ENCODE measurements at regions not wholly inside any gene's neighbourhood (a gene's known extent, or its start where the extent isn't known, plus 50 kb on each side); places are given as distances from the start of the nearest gene placed in this dataset.

DNA sequence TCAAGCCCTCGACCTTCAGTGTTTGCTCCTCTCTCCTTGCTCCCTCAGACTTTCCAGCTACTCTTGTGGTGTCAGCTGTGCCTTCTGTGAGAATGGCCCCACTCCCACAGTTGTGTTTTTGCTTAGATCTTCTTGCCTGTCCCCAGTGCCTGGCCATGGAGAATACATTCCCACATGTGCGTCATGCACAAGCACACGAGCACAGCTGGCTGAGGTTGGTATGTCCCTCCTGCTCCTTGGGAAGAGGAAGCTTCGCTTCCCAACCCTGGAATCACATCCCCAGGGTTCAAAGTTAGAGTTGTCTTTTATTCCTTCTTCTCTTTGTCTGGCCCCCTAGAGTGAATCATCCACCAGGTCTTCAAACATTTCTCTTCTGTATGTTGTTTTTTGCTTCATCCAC lies 518.6 kb downstream of the CCDC171 start:
- no peaks in the 10 kb centered on the region for H4K20me1 ChIP-seq (ENCODE audit: insufficient read depth)
- BruUV-seq (replicated peaks) = no TSS peak
- no peaks in the 10 kb centered on the region for H3K79me2 ChIP-seq (ENCODE audit: low read depth)
- H2AFZ ChIP-seq = no peak overlapping the region
- H3K9me2 ChIP-seq (ENCODE audit: insufficient read depth) = no peaks in the 10 kb centered on the region
- intact Hi-C loops (cut with micrococcal nuclease; ENCODE audit: unreplicated experiment) = no loop called here
- POLR2A ChIA-PET (ENCODE audit: unreplicated experiment) = no interaction called here
- no peak overlapping the region for H3K4me3 ChIP-seq
- DNase-seq = no peak
- H3K4me2 ChIP-seq = no peak overlapping the region
- H3K36me3 ChIP-seq (ENCODE audit: low read depth) = no peaks in the 10 kb centered on the region
- no peaks in the 10 kb centered on the region for H3K9me3 ChIP-seq (ENCODE audit: insufficient read depth, low read depth)
- no peaks in the 10 kb centered on the region for H3F3A ChIP-seq (ENCODE audit: insufficient read depth, low read depth)
- no peaks in the 10 kb centered on the region for H3K27me3 ChIP-seq (ENCODE audit: insufficient read depth, low read depth)
- CTCF ChIA-PET = no interaction called here
- no peak overlapping the region for H3K27ac ChIP-seq
- H3K4me1 ChIP-seq (replicated peaks; ENCODE audit: insufficient read depth) = no peaks in the 10 kb centered on the region
- TF ChIP-seq, protein P1, sequence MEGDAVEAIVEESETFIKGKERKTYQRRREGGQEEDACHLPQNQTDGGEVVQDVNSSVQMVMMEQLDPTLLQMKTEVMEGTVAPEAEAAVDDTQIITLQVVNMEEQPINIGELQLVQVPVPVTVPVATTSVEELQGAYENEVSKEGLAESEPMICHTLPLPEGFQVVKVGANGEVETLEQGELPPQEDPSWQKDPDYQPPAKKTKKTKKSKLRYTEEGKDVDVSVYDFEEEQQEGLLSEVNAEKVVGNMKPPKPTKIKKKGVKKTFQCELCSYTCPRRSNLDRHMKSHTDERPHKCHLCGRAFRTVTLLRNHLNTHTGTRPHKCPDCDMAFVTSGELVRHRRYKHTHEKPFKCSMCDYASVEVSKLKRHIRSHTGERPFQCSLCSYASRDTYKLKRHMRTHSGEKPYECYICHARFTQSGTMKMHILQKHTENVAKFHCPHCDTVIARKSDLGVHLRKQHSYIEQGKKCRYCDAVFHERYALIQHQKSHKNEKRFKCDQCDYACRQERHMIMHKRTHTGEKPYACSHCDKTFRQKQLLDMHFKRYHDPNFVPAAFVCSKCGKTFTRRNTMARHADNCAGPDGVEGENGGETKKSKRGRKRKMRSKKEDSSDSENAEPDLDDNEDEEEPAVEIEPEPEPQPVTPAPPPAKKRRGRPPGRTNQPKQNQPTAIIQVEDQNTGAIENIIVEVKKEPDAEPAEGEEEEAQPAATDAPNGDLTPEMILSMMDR (conservative IDR thresholded peaks at IDR 0.05) = no peak
- TF ChIP-seq EZH2 (IDR thresholded peaks at IDR 0.05; ENCODE audit: low read depth) = no peak

DNA sequence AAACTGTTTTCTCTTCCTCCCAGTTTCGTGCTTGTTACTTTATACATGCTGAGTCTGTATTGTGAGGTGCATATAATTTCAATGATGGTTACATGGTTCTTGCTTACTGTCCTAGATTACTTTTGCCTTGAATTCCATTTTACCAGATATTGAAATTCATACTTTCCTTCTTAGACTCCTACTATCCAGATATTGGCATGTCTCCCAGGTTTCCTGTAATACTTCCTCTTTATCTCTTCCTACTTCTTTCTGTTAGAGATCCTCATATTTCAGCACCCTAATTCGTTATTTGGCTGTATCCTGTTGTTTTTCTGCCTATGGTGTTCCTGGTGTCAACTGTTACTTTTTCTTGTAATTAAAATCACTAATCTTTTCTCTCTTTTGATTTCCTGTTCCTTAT lies 522.1 kb downstream of the CCDC171 start:
- no peak for DNase-seq
- ChIA-PET CTCF (no interaction called here), POLR2A (ENCODE audit: unreplicated experiment) (no interaction called here)
- H3K9me3 ChIP-seq (ENCODE audit: insufficient read depth, low read depth) = no peaks in the 10 kb centered on the region
- H4K20me1 ChIP-seq (ENCODE audit: insufficient read depth) = no peaks in the 10 kb centered on the region
- TF ChIP-seq EZH2 (IDR thresholded peaks at IDR 0.05; ENCODE audit: low read depth) = no peak
- TF ChIP-seq, protein P1 (conservative IDR thresholded peaks at IDR 0.05) = no peak
- no peaks in the 10 kb centered on the region for H3K36me3 ChIP-seq (ENCODE audit: low read depth)
- no peak overlapping the region for H3K4me2 ChIP-seq
- H3K4me1 ChIP-seq (replicated peaks; ENCODE audit: insufficient read depth) = no peaks in the 10 kb centered on the region
- H3K79me2 ChIP-seq (ENCODE audit: low read depth) = no peaks in the 10 kb centered on the region
- H2AFZ ChIP-seq = no peak overlapping the region
- H3K9me2 ChIP-seq (ENCODE audit: insufficient read depth) = no peaks in the 10 kb centered on the region
- no peaks in the 10 kb centered on the region for H3F3A ChIP-seq (ENCODE audit: insufficient read depth, low read depth)
- H3K27ac ChIP-seq = no peak overlapping the region
- H3K4me3 ChIP-seq = no peak overlapping the region
- intact Hi-C loops (cut with micrococcal nuclease; ENCODE audit: unreplicated experiment) = no loop called here
- H3K27me3 ChIP-seq (ENCODE audit: insufficient read depth, low read depth) = no peaks in the 10 kb centered on the region
- no TSS peak for BruUV-seq (replicated peaks)

DNA sequence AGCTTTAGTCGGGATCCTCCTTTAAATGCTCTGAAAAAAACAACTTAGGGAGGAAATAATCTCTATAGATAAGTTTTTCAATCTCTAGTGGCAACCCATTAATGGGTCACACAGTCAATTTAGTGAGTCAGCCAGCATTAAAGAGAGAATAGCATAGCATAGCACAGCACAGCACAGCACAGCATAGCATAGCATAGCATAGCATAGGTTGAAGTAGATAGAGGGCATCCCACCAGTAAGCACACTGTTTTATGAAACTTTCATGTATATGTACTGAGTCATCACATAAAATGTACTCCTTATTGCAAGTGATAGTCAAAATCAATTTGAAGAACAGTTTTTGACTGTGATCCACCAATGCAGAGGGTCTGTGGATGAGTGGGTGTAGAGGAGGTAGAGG lies 522.9 kb downstream of the CCDC171 start:
- DNase-seq = no peak
- no TSS peak for BruUV-seq (replicated peaks)
- POLR2A ChIA-PET (ENCODE audit: unreplicated experiment) = no interaction called here
- H2AFZ ChIP-seq = no peak overlapping the region
- TF ChIP-seq, protein P1 (conservative IDR thresholded peaks at IDR 0.05) = no peak
- no peak for TF ChIP-seq EZH2 (IDR thresholded peaks at IDR 0.05; ENCODE audit: low read depth)
- H3F3A ChIP-seq (ENCODE audit: insufficient read depth, low read depth) = no peaks in the 10 kb centered on the region
- no peaks in the 10 kb centered on the region for H3K9me2 ChIP-seq (ENCODE audit: insufficient read depth)
- H3K4me3 ChIP-seq = no peak overlapping the region
- intact Hi-C loops (cut with micrococcal nuclease; ENCODE audit: unreplicated experiment) = no loop called here
- H4K20me1 ChIP-seq (ENCODE audit: insufficient read depth) = no peaks in the 10 kb centered on the region
- H3K9me3 ChIP-seq (ENCODE audit: insufficient read depth, low read depth) = no peaks in the 10 kb centered on the region
- H3K27ac ChIP-seq = no peak overlapping the region
- CTCF ChIA-PET = no interaction called here
- no peak overlapping the region for H3K4me2 ChIP-seq
- no peaks in the 10 kb centered on the region for H3K4me1 ChIP-seq (replicated peaks; ENCODE audit: insufficient read depth)
- no peaks in the 10 kb centered on the region for H3K36me3 ChIP-seq (ENCODE audit: low read depth)
- no peaks in the 10 kb centered on the region for H3K27me3 ChIP-seq (ENCODE audit: insufficient read depth, low read depth)
- H3K79me2 ChIP-seq (ENCODE audit: low read depth) = no peaks in the 10 kb centered on the region
